Cardiac fibroblast (primary cell): ENCODE measurements at regions not wholly inside any gene's neighbourhood (a gene's known extent, or its start where the extent isn't known, plus 50 kb on each side); places are given as distances from the start of the nearest gene placed in this dataset.

ENCODE experiments used
- DNase-seq, 2 donors: peaks; one replicate each; pipeline versions ENCODE4 v3.0.0 to v3.0.0-alpha.2; 2010; ENCODE audit warnings: low read depth in 2 of 2
- H3K4me3 ChIP-seq, 2 donors: replicated peaks in 1 of 2; 1 replicate in 1 of 2; 2 replicates in 1 of 2; pipeline ENCODE4 v1.5.1; 2011; ENCODE audit warnings: low read depth in 2 of 2, low read length in 2 of 2, mild to moderate bottlenecking in 2 of 2, moderate library complexity in 1 of 2
- CTCF ChIP-seq: IDR thresholded peaks from one replicate; pipeline ENCODE4 v1.5.1; 2011; ENCODE audit warnings: low read depth, mild to moderate bottlenecking, low read length, inconsistent platforms

GRCh38 chr22:49721211-49721763, 106.4 kb downstream of the BRD1 start:
- no peak overlapping the region for H3K4me3 ChIP-seq
- DNase-seq, result no peak
- no peak for TF ChIP-seq CTCF

GRCh38 chr22:49720279-49720959, 107.3 kb downstream of the BRD1 start:
- H3K4me3 ChIP-seq, result no peak overlapping the region
- no peak for DNase-seq
- TF ChIP-seq CTCF, result no peak

- no peak for DNase-seq
- TF ChIP-seq CTCF, result no peak
- no peak overlapping the region for H3K4me3 ChIP-seq
These were observed 108.6 kb downstream of the BRD1 start for GRCh38 chr22:49719046-49719445.

GRCh38 chr22:49718396-49718795, 109.3 kb downstream of the BRD1 start:
- no peak for TF ChIP-seq CTCF
- DNase-seq, result no peak
- no peak overlapping the region for H3K4me3 ChIP-seq

GRCh38 chr22:49717322-49717919, 110.3 kb downstream of the BRD1 start:
- H3K4me3 ChIP-seq, result no peak overlapping the region
- TF ChIP-seq CTCF, result no peak
- no peak for DNase-seq

- no peak for TF ChIP-seq CTCF
- DNase-seq, result no peak
- H3K4me3 ChIP-seq, result no peak overlapping the region
These were observed 111.2 kb downstream of the BRD1 start for GRCh38 chr22:49716441-49716840.
